T-helper 2 cell treated with Interferon-gamma antibody and Interleukin-4, amounts not matched to agents 5 μg/mL and 100 μg/mL, for 36 hours (primary cell): ENCODE measurements at regions not wholly inside any gene's neighbourhood (a gene's known extent, or its start where the extent isn't known, plus 50 kb on each side); places are given as distances from the start of the nearest gene placed in this dataset.

ENCODE experiments used
- DNase-seq: peaks from one replicate; pipeline ENCODE4 v3.0.0; 2021; ENCODE audit warnings: low spot score
- H3K27ac Mint-ChIP-seq: one replicate; pipeline ENCODE4 v1.8.0; 2021; ENCODE audit warnings: mild to moderate bottlenecking, mixed read lengths
- H3K27me3 Mint-ChIP-seq: one replicate; pipeline ENCODE4 v1.8.0; 2021; ENCODE audit warnings: low read depth, mixed read lengths
- H3K36me3 Mint-ChIP-seq: one replicate; pipeline ENCODE4 v1.8.0; 2021; ENCODE audit warnings: low read depth, mixed read lengths
- H3K4me1 Mint-ChIP-seq: one replicate; pipeline ENCODE4 v1.8.0; 2021; ENCODE audit warnings: low read depth, mixed read lengths
- H3K4me3 Mint-ChIP-seq: one replicate; pipeline ENCODE4 v1.8.0; 2022; ENCODE audit warnings: mild to moderate bottlenecking, moderate library complexity, mixed read lengths
- H3K9me3 Mint-ChIP-seq: one replicate; pipeline ENCODE4 v1.8.0; 2021; ENCODE audit warnings: mixed read lengths

GRCh38 chr20:22348010-22348409 lies 236.4 kb downstream of the FOXA2 start:
- H3K27ac Mint-ChIP-seq = no peak overlapping the region
- no peaks in the 10 kb centered on the region for H3K36me3 Mint-ChIP-seq
- no peak for DNase-seq
- H3K27me3 Mint-ChIP-seq = no peaks in the 10 kb centered on the region
- H3K4me1 Mint-ChIP-seq = peaks cover 2% of the 10 kb centered on the region
- H3K9me3 Mint-ChIP-seq = no peaks in the 10 kb centered on the region
- H3K4me3 Mint-ChIP-seq = no peak overlapping the region

- H3K27me3 Mint-ChIP-seq = no peaks in the 10 kb centered on the region
- H3K4me3 Mint-ChIP-seq = no peak overlapping the region
- H3K9me3 Mint-ChIP-seq = no peaks in the 10 kb centered on the region
- DNase-seq = no peak
- peaks cover 2% of the 10 kb centered on the region for H3K4me1 Mint-ChIP-seq
- H3K27ac Mint-ChIP-seq = no peak overlapping the region
- H3K36me3 Mint-ChIP-seq = no peaks in the 10 kb centered on the region
Observed at GRCh38 chr20:22346716-22347115, 237.7 kb downstream of the FOXA2 start.

GRCh38 chr20:22343612-22344011 lies 240.8 kb downstream of the FOXA2 start:
- no peak overlapping the region for H3K27ac Mint-ChIP-seq

DNA sequence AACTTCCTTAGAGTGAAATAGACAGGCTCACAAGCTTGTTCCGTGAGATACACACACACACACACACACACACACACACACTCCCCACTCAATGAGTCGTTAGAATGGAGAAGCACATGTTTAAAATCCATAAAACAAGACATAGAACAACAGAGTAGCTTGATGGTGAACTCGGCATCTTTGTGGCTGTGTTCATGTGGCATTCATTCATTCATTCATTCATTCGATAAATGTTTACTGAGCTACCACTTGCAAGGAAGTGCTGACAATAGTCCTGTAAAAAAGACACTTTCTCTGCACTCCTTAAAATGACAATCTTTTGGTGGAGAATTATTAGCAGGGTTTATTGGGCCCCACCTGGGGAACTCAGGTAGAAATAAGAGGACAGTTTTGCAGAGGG lies 242.0 kb downstream of the FOXA2 start:
- Mint-ChIP-seq H3K27ac (no peak overlapping the region), H3K4me1 (peaks cover 2% of the 10 kb centered on the region), H3K9me3 (no peaks in the 10 kb centered on the region), H3K27me3 (peaks cover 2% of the 10 kb centered on the region), H3K36me3 (no peaks in the 10 kb centered on the region), H3K4me3 (no peak overlapping the region)
- no peak for DNase-seq

More at GRCh38 chr20:22343612-22344011, 240.8 kb downstream of the FOXA2 start:
- peaks cover 2% of the 10 kb centered on the region for H3K4me1 Mint-ChIP-seq
- no peak overlapping the region for H3K4me3 Mint-ChIP-seq
- DNase-seq = no peak
- H3K9me3 Mint-ChIP-seq = no peaks in the 10 kb centered on the region
- H3K27me3 Mint-ChIP-seq = peaks cover 2% of the 10 kb centered on the region
- H3K36me3 Mint-ChIP-seq = no peaks in the 10 kb centered on the region

DNA sequence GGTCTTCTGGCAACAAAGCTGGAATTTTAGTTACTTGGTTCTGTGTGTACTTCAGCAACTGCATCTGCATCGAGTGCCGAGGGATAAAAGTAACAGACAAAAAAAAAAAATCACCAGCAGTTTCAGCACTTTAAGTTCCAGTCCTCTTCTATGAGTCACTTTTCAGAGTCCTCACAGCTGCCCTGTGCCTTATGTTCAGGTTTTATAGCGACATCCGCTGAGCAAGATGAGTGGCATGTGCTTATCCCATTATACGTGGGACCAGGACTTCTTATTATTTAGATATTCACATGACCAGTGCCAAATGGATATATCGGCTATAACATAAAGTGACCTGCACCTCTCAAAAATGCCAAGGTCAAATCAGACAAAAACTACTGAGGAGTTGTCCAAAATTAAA lies 242.9 kb downstream of the FOXA2 start:
- H3K4me3 Mint-ChIP-seq = no peak overlapping the region
- H3K36me3 Mint-ChIP-seq = no peaks in the 10 kb centered on the region
- DNase-seq = no peak
- H3K27me3 Mint-ChIP-seq = peaks cover 2% of the 10 kb centered on the region
- no peak overlapping the region for H3K27ac Mint-ChIP-seq
- no peaks in the 10 kb centered on the region for H3K9me3 Mint-ChIP-seq
- H3K4me1 Mint-ChIP-seq = no peaks in the 10 kb centered on the region

- no peaks in the 10 kb centered on the region for H3K4me1 Mint-ChIP-seq
- peaks cover 2% of the 10 kb centered on the region for H3K27me3 Mint-ChIP-seq
- no peak for DNase-seq
- H3K4me3 Mint-ChIP-seq = no peak overlapping the region
- H3K36me3 Mint-ChIP-seq = no peaks in the 10 kb centered on the region
- no peak overlapping the region for H3K27ac Mint-ChIP-seq
- no peaks in the 10 kb centered on the region for H3K9me3 Mint-ChIP-seq
Observed at GRCh38 chr20:22339946-22340345, 244.4 kb downstream of the FOXA2 start.

DNA sequence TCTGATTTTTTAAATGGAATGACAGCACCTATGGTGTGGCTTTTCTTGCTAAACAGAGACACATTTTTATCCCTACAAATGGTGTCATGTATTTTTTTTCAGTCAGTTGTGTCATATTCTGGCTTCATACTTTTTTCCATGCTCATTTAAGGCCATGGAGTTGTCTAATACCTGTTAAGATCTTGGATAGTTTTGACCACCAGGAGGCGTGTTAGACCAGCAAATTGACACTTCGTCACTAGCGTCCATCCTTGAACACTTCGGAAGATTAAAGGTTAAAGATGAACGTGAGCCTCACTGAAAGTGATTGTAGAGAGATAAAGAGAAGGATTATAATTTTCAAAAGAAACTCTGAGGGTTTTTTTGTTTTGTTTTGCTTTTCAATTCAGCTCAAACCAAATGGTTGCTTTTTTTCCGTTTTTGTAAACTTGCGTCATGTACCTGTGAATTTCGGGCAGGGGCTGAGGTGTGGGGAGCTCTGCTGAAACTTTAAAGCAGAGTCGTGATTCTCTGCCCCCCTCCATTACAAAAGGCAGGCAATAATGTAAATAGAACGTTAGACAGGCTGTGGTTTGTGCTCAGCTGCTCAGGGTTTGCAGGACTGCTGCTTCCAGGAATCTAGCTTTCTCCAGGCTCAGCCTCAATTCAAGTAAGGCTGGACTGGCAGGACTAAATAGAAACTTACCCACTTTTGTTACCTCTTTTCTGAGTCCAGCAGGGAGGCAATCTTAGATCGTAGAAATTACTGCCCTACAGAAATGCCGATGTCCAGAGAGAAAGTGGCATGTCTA lies 245.1 kb downstream of the FOXA2 start:
- H3K36me3 Mint-ChIP-seq = no peaks in the 10 kb centered on the region
- H3K4me1 Mint-ChIP-seq = no peaks in the 10 kb centered on the region
- DNase-seq = peak; percentile 4
- H3K27ac Mint-ChIP-seq = no peak overlapping the region
- H3K4me3 Mint-ChIP-seq = no peak overlapping the region
- no peaks in the 10 kb centered on the region for H3K9me3 Mint-ChIP-seq
- peaks cover 2% of the 10 kb centered on the region for H3K27me3 Mint-ChIP-seq

- H3K27ac Mint-ChIP-seq = no peak overlapping the region
- peaks cover 2% of the 10 kb centered on the region for H3K27me3 Mint-ChIP-seq
- H3K4me3 Mint-ChIP-seq = no peak overlapping the region
- no peaks in the 10 kb centered on the region for H3K36me3 Mint-ChIP-seq
- no peak for DNase-seq
- no peaks in the 10 kb centered on the region for H3K4me1 Mint-ChIP-seq
- no peaks in the 10 kb centered on the region for H3K9me3 Mint-ChIP-seq
Observed at GRCh38 chr20:22338140-22338708, 246.1 kb downstream of the FOXA2 start.

DNA sequence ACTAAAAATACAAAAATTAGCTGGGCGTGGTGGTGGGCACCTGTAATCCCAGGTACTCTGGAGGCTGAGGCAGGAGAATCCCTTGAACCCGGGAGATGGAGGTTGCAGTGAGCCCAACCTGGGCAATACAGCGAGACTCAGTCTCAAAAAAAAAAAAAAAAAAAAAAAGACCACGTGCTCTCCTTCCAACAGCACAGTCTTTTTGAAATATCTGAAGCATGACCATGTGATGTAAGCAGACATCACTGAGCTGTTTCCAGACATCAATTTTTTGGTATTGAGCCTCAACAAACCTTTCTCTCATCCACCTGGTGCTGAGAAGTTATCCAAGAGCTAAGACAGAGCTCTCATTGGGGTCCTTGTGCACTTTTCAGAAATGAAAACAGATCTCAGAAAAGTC lies 249.2 kb downstream of the FOXA2 start:
- H3K36me3 Mint-ChIP-seq = no peaks in the 10 kb centered on the region
- H3K4me1 Mint-ChIP-seq = no peaks in the 10 kb centered on the region
- peaks cover 2% of the 10 kb centered on the region for H3K27me3 Mint-ChIP-seq
- H3K4me3 Mint-ChIP-seq = no peak overlapping the region
- H3K9me3 Mint-ChIP-seq = no peaks in the 10 kb centered on the region
- no peak for DNase-seq
- H3K27ac Mint-ChIP-seq = no peak overlapping the region

DNA sequence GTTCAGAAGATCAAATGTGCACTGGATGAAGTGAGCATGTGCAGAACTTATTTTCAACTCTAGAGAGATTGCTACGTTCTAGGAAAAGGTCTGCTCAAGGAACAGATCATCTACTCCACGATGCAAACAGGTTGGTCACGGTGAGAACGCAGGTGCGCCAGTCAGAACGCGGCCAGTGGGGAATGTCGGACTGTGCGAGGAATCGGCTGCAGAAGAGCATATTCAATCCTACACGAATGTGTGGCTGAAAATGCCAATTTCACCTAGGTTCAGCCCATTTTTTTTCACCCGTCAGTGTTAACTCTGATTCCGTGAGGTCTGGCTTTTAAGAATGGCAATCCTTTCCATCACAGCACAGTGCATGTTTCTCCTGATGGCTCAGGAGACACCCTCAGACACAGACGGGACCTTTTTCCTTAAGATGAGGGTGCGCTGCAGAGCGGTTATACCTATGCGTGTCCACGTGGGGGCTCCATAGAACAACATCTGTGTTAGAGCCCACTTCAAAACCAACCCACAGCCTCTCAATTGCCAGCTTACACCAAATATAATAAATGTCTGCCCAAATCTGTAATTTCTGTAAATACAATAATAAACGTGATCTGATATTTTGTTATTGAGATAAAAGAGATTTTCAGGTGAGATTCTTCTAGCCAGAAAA lies 250.4 kb downstream of the FOXA2 start:
- H3K4me3 Mint-ChIP-seq = no peak overlapping the region
- H3K27me3 Mint-ChIP-seq = no peaks in the 10 kb centered on the region
- peak; percentile 6 for DNase-seq

GRCh38 chr20:22324505-22324904 lies 259.9 kb downstream of the FOXA2 start:
- no peak for DNase-seq
- Mint-ChIP-seq H3K9me3 (no peaks in the 10 kb centered on the region), H3K27me3 (no peaks in the 10 kb centered on the region), H3K4me3 (no peak overlapping the region), H3K4me1 (no peaks in the 10 kb centered on the region), H3K27ac (no peak overlapping the region), H3K36me3 (no peaks in the 10 kb centered on the region)

More for the DNA sequence above, 250.4 kb downstream of the FOXA2 start:
- Mint-ChIP-seq H3K36me3 (no peaks in the 10 kb centered on the region), H3K27ac (no peak overlapping the region), H3K9me3 (no peaks in the 10 kb centered on the region), H3K4me1 (no peaks in the 10 kb centered on the region)

DNA sequence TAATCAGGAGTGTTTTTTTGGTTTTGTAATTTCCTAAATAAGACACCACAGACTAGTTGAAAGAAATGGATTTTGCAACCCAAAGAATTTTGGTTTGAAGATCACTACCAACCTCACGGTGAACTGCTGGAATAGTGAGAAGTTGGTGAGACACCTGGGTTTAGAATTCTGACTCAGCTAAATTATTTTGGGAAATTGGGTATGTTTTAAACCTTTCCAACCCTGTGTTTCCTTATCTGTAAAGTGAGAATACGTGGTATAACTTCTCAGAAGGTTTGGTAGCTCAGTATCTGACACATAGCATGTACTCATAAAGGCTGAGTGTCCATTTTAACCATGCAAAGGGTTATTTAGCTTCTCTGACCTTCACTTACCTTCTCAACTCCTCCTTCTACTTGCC lies 261.9 kb downstream of the FOXA2 start:
- Mint-ChIP-seq H3K4me3 (no peak overlapping the region), H3K27me3 (no peaks in the 10 kb centered on the region), H3K27ac (no peak overlapping the region), H3K36me3 (no peaks in the 10 kb centered on the region), H3K9me3 (no peaks in the 10 kb centered on the region), H3K4me1 (no peaks in the 10 kb centered on the region)
- DNase-seq = no peak

- H3K9me3 Mint-ChIP-seq = no peaks in the 10 kb centered on the region
Observed at GRCh38 chr20:22321191-22321590, 263.2 kb downstream of the FOXA2 start.

DNA sequence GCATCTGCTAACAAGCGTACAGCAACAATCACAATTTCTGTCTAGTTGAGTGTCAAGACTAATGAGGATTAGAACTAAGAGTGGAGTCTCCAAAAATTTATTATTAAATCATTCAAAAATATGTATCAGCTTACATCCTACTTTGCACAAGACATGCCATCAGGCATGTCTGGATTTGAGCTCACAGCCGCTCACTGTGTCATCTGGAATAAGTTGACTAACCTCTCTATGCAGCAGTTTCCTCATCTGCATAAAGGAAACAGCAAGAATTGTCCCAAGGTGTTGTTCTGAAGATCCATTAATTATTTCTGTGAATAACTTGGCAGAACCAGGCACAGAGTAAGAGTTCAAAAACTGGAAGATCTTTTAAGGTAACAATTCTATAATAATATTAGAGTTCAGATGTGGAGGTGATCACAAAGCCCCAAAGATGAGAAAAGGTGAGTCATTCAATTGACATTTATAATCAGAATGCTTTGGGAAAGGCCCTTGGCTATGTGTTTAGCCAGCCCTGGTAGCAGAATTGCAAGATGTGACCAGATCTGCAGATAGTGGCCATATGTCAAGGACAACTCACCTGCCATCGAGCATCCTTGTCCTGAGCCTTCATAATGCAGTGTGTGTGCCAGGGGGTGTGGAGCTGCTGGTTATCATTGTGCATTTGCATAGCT lies 264.0 kb downstream of the FOXA2 start:
- H3K9me3 Mint-ChIP-seq = no peaks in the 10 kb centered on the region

More at GRCh38 chr20:22321191-22321590, 263.2 kb downstream of the FOXA2 start:
- DNase-seq = no peak
- H3K27me3 Mint-ChIP-seq = no peaks in the 10 kb centered on the region
- no peaks in the 10 kb centered on the region for H3K36me3 Mint-ChIP-seq
- no peaks in the 10 kb centered on the region for H3K4me1 Mint-ChIP-seq
- no peak overlapping the region for H3K4me3 Mint-ChIP-seq
- no peak overlapping the region for H3K27ac Mint-ChIP-seq

More for the DNA sequence above, 264.0 kb downstream of the FOXA2 start:
- H3K27me3 Mint-ChIP-seq = no peaks in the 10 kb centered on the region
- no peaks in the 10 kb centered on the region for H3K4me1 Mint-ChIP-seq
- H3K36me3 Mint-ChIP-seq = no peaks in the 10 kb centered on the region
- no peak overlapping the region for H3K27ac Mint-ChIP-seq
- H3K4me3 Mint-ChIP-seq = no peak overlapping the region
- no peak for DNase-seq
